Spleen (tissue), 7 donors: ENCODE measurements at regions not wholly inside any gene's neighbourhood (a gene's known extent, or its start where the extent isn't known, plus 50 kb on each side); places are given as distances from the start of the nearest gene placed in this dataset.

Source experiments
- POLR2A ChIP-seq, 3 donors: fragments of 450-650 bp; IDR thresholded peaks; one replicate each; pipeline ENCODE4 v1.5.1; 2017; ENCODE audit warnings: antibody characterized with exemption in 3 of 3, mild to moderate bottlenecking in 1 of 3
- POLR2AphosphoS5 ChIP-seq, 3 donors: sonication (generic); formaldehyde crosslinking; IDR thresholded peaks; one replicate each; pipeline ENCODE4 v1.5.1; 2017; ENCODE audit warnings: antibody characterized with exemption in 3 of 3
- TF ChIP-seq, protein P1 (sequence below), 11 experiments: fragments of 200-600 bp in 7 of 11; fragments of 450-650 bp in 4 of 11; sonication (generic) in 4 of 11; IDR thresholded peaks in 8 of 11; conservative IDR thresholded peaks in 3 of 11; 1 replicate in 7 of 11; 2 replicates in 4 of 11; pipeline versions ENCODE4 v1.4.0 to v1.8.0; 2016 to 2021; ENCODE audit warnings: antibody characterized with exemption in 11 of 11, inconsistent platforms in 4 of 11, mild to moderate bottlenecking in 1 of 11
- donor health status: DM: no; HTN: no; CAD: no; lungs with moderate emphysema.
- donor health status: DM: no; HTN: no; CAD: no.
- donor health status: DM: no; HTN: no; CAD: no.

DNA sequence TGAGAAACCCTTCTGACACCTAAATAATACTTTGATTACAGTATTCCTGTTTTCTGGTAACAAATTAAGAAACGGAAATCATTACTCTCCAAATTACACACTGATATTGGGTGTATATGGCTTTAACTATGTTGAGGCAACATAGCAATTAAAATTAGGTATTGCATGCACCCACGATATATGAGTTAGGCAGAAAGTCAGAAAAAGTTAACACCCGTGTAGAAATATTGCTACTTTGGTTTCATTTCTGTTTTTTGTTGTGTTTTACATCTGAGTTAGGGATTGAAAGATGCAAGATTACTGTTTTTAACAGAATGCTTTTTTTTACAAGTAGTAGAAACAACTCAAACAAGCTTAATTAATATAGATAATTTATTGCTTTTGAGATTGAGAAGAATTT, 327.8 kb downstream of the GBE1 start:
- TF ChIP-seq POLR2A (IDR thresholded peaks at IDR 0.05), result no peak
- TF ChIP-seq, protein P1, sequence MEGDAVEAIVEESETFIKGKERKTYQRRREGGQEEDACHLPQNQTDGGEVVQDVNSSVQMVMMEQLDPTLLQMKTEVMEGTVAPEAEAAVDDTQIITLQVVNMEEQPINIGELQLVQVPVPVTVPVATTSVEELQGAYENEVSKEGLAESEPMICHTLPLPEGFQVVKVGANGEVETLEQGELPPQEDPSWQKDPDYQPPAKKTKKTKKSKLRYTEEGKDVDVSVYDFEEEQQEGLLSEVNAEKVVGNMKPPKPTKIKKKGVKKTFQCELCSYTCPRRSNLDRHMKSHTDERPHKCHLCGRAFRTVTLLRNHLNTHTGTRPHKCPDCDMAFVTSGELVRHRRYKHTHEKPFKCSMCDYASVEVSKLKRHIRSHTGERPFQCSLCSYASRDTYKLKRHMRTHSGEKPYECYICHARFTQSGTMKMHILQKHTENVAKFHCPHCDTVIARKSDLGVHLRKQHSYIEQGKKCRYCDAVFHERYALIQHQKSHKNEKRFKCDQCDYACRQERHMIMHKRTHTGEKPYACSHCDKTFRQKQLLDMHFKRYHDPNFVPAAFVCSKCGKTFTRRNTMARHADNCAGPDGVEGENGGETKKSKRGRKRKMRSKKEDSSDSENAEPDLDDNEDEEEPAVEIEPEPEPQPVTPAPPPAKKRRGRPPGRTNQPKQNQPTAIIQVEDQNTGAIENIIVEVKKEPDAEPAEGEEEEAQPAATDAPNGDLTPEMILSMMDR (IDR thresholded peaks at IDR 0.05 in 8 of 11, conservative IDR thresholded peaks at IDR 0.05 in 3 of 11), result no peak
- TF ChIP-seq POLR2AphosphoS5 (IDR thresholded peaks at IDR 0.05), result no peak
